ENCODE measurements at regions not wholly inside any gene's neighbourhood (a gene's known extent, or its start where the extent isn't known, plus 50 kb on each side); places are given as distances from the start of the nearest gene placed in this dataset.

GRCh38 chr10:28426392-28427159, 106.3 kb upstream of the WAC start:
- TF ChIP-seq EZH2phosphoT487 (IDR thresholded peaks at IDR 0.05; ENCODE audit: low read length) (no peak), EZH2 (optimal IDR thresholded peaks at IDR 0.05; ENCODE audit: low read depth, low read length) (no peak), CTCF (IDR thresholded peaks at IDR 0.05; ENCODE audit: low read length) (no peak)
